KBM-7 (cell line): ENCODE measurements at regions not wholly inside any gene's neighbourhood (a gene's known extent, or its start where the extent isn't known, plus 50 kb on each side); places are given as distances from the start of the nearest gene placed in this dataset.
"Not testable (repeated sequence)": the region's sequence is repeated elsewhere in the genome, so short reads cannot be mapped to it uniquely, and the experiment has no call there.

Experiments
- DNase-seq: peaks from one replicate; pipeline ENCODE4 v3.0.0-alpha.2; 2015
- in situ Hi-C: fragments of 300-500 bp; cut with MboI; formaldehyde crosslinking; loops from 2 replicates; pipeline ENCODE4 v1.14.3; 2020; ENCODE audit warnings: low sequenced_read_pairs, low pct_unique_long_range_greater_than_20kb, mixed read lengths

- DNase-seq, result no peak
- in situ Hi-C loops, result no loop called here
These were observed 1180.7 kb upstream of the CRIM1 start for GRCh38 chr2:35174845-35175244.

- DNase-seq, result no peak
- in situ Hi-C loops, result no loop called here
These were observed 1182.9 kb upstream of the CRIM1 start for GRCh38 chr2:35172687-35173086.

- no peak for DNase-seq
- in situ Hi-C loops, result no loop called here
These were observed 1187.2 kb upstream of the CRIM1 start for GRCh38 chr2:35168351-35168750.

- in situ Hi-C loops, result no loop called here
- DNase-seq, result no peak
These were observed 1191.6 kb upstream of the CRIM1 start for GRCh38 chr2:35163948-35164347.

- no peak for DNase-seq
- in situ Hi-C loops, result no loop called here
These were observed 1194.7 kb upstream of the CRIM1 start for GRCh38 chr2:35160871-35161270.

- in situ Hi-C loops, result no loop called here
- DNase-seq, result no peak
These were observed 1229.7 kb upstream of the CRIM1 start for GRCh38 chr2:35125871-35126270.

- DNase-seq, result no peak
- in situ Hi-C loops, result no loop called here
These were observed 1230.3 kb upstream of the CRIM1 start for GRCh38 chr2:35125278-35125677.

- in situ Hi-C loops, result no loop called here
- no peak for DNase-seq
These were observed 1239.4 kb upstream of the CRIM1 start for GRCh38 chr2:35116151-35116550.

GRCh38 chr2:35114765-35115164 lies 1240.8 kb upstream of the CRIM1 start:
- peak; percentile 0 for DNase-seq
- in situ Hi-C loops, result no loop called here

- DNase-seq, in situ Hi-C loops: not testable (repeated sequence)
These were observed 1243.2 kb upstream of the CRIM1 start for GRCh38 chr2:35112367-35112766.

- no peak for DNase-seq
- in situ Hi-C loops, result no loop called here
These were observed 1251.3 kb upstream of the CRIM1 start for GRCh38 chr2:35104309-35104708.

GRCh38 chr2:35099342-35099741 lies 1256.2 kb upstream of the CRIM1 start:
- in situ Hi-C loops, result no loop called here
- no peak for DNase-seq

GRCh38 chr2:35082072-35082471 lies 1273.5 kb upstream of the CRIM1 start:
- DNase-seq, result no peak
- in situ Hi-C loops, result no loop called here

GRCh38 chr2:35081622-35082015 lies 1274.0 kb upstream of the CRIM1 start:
- in situ Hi-C loops, result no loop called here
- DNase-seq, result no peak

GRCh38 chr2:35081001-35081621 lies 1274.5 kb upstream of the CRIM1 start:
- no peak for DNase-seq
- in situ Hi-C loops, result no loop called here

- DNase-seq, result no peak
- in situ Hi-C loops, result no loop called here
These were observed 1275.2 kb upstream of the CRIM1 start for GRCh38 chr2:35080231-35080910.

- in situ Hi-C loops, result no loop called here
- DNase-seq, result no peak
These were observed 1288.2 kb upstream of the CRIM1 start for GRCh38 chr2:35067420-35067819.

GRCh38 chr2:35063836-35064235 lies 1291.7 kb upstream of the CRIM1 start:
- in situ Hi-C loops, result no loop called here
- DNase-seq, result no peak

GRCh38 chr2:35035883-35036282 lies 1319.7 kb upstream of the CRIM1 start:
- in situ Hi-C loops, result no loop called here
- no peak for DNase-seq

- in situ Hi-C loops, result no loop called here
- DNase-seq, result no peak
These were observed 1321.8 kb upstream of the CRIM1 start for GRCh38 chr2:35033748-35034147.

GRCh38 chr2:35023545-35023944 lies 1332.0 kb upstream of the CRIM1 start:
- in situ Hi-C loops, result no loop called here

More at GRCh38 chr2:35023545-35023944, 1332.0 kb upstream of the CRIM1 start:
- no peak for DNase-seq
